Thoracic aorta (tissue), 2 donors: ENCODE measurements at regions not wholly inside any gene's neighbourhood (a gene's known extent, or its start where the extent isn't known, plus 50 kb on each side); places are given as distances from the start of the nearest gene placed in this dataset.

Experiments used
- ATAC-seq: fragments of 150-250 bp; one replicate; pipeline ENCODE4 v1.8.0; 2017; ENCODE audit warnings: low read depth; ENCODE audit not compliant: insufficient number of reproducible peaks, low FRiP score
- DNase-seq: peaks from one replicate; pipeline ENCODE4 v3.0.0-alpha.2; 2020; ENCODE audit warnings: low spot score
- H3K27ac ChIP-seq, 2 donors: fragments of 200-600 bp; sonication (generic); 1 replicate in 1 of 2; 2 replicates in 1 of 2; pipeline ENCODE4 v1.5.1; 2016; ENCODE audit warnings: mild to moderate bottlenecking in 2 of 2, moderate library complexity in 2 of 2
- H3K27me3 ChIP-seq: fragments of 200-600 bp; sonication (generic); replicated peaks from 2 replicates; pipeline ENCODE4 v1.6.0; 2016; ENCODE audit warnings: mild to moderate bottlenecking; ENCODE audit not compliant: insufficient read depth
- H3K36me3 ChIP-seq: fragments of 200-600 bp; sonication (generic); one replicate; pipeline ENCODE4 v1.5.1; 2016
- H3K4me1 ChIP-seq, 2 donors: fragments of 200-600 bp; sonication (generic); 1 replicate in 1 of 2; 2 replicates in 1 of 2; pipeline versions ENCODE4 v1.5.1 to v1.6.0; 2016; ENCODE audit warnings: low read depth in 2 of 2, mild to moderate bottlenecking in 1 of 2; ENCODE audit not compliant: control insufficient read depth in 1 of 2
- H3K4me3 ChIP-seq: fragments of 200-600 bp; sonication (generic); 2 replicates; pipeline ENCODE4 v1.5.1; 2016; ENCODE audit warnings: mild to moderate bottlenecking
- H3K9me3 ChIP-seq: fragments of 200-600 bp; sonication (generic); 2 replicates; pipeline ENCODE4 v1.5.1; 2016
- TF ChIP-seq, protein P1 (sequence below): fragments of 200-600 bp; sonication (generic); IDR thresholded peaks from one replicate; pipeline ENCODE4 v1.5.1; 2019; ENCODE audit warnings: antibody characterized with exemption

DNA sequence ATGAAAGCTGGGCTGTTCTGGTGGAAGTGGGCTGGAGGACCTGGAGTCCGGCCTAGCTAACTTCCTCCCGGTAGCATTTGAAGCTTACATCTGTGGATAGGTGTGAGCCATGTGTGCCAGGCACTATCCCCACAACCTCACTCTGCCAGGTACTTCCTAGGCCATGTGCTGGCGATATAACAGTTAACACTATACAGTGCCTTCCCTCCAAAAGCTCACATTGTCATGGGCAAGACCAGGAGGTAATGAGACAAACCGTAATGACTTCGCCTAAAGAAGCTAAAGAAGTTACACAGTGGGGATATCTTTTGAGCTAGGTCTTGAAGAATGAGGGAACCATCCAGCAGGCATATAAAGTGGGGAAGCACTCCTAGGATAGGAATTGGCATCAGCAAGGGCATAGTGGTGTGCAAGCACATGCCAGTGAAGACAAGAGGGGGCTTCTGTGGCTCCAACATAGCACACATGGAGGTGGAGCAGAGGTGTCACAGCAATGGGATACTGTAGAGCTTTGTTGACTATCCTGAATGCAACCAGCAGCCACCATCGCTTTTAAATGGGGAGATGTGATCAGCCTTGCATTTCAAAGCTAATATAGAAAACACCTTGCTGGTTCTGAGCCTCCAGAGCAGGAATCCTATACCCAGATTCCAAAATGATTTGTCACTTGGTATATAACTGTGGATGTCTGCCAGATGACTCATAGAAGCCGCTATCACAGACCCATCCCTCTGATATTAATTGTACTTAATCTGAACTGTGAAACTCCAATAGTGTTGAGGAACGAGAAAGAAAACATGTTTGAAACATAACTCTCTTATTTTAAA is 466.3 kb downstream of the LMO4 start:
- TF ChIP-seq, protein P1, sequence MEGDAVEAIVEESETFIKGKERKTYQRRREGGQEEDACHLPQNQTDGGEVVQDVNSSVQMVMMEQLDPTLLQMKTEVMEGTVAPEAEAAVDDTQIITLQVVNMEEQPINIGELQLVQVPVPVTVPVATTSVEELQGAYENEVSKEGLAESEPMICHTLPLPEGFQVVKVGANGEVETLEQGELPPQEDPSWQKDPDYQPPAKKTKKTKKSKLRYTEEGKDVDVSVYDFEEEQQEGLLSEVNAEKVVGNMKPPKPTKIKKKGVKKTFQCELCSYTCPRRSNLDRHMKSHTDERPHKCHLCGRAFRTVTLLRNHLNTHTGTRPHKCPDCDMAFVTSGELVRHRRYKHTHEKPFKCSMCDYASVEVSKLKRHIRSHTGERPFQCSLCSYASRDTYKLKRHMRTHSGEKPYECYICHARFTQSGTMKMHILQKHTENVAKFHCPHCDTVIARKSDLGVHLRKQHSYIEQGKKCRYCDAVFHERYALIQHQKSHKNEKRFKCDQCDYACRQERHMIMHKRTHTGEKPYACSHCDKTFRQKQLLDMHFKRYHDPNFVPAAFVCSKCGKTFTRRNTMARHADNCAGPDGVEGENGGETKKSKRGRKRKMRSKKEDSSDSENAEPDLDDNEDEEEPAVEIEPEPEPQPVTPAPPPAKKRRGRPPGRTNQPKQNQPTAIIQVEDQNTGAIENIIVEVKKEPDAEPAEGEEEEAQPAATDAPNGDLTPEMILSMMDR: no peak
- H3K27me3 ChIP-seq: no peaks in the 10 kb centered on the region
- ATAC-seq: no peak

DNA sequence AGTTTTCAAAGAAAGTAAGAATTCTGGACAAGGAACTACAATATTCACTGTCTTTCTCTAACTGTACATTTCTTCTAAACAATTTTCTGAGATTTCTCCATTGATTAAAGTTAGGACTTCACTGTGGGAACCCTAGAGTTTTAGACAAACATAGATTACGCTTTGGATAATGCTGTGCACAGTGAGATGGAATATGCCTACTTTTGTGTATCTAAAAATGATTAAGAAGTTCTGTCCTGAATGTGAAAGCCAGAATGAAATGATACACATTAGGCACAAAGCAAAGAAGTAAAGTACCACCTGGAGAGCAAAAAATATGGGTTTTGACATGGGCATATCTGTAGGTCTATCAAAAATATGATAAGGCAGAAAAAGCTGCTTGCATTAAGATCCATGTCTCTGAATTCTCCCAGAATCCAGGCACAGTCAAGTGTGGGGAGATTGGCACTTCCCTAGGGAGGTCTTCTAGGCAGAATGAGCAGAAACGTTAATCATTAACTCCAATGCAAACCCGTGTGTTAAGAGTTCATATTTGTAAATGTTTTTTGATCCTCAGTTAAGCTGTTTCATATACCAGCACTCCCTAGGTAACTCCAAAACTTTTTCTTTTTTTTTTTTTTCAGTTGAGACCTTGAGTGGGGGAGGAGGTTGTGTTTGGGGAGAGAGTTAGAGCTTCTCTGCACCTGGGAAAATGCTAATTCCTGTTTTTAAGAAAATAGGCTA is 467.1 kb downstream of the LMO4 start:
- Histone ChIP-seq H3K4me3 (no peak overlapping the region), H3K4me1 (no peaks in the 10 kb centered on the region), H3K27ac (no peak overlapping the region), H3K9me3 (no peaks in the 10 kb centered on the region), H3K36me3 (no peaks in the 10 kb centered on the region), H3K27me3 (no peaks in the 10 kb centered on the region)
- no peak for DNase-seq
- TF ChIP-seq, protein P1: no peak
- no peak for ATAC-seq

More for the DNA sequence above, 466.3 kb downstream of the LMO4 start:
- Histone ChIP-seq H3K9me3 (no peaks in the 10 kb centered on the region), H3K4me1 (no peaks in the 10 kb centered on the region), H3K27ac (no peak overlapping the region), H3K4me3 (no peak overlapping the region), H3K36me3 (no peaks in the 10 kb centered on the region)
- no peak for DNase-seq

DNA sequence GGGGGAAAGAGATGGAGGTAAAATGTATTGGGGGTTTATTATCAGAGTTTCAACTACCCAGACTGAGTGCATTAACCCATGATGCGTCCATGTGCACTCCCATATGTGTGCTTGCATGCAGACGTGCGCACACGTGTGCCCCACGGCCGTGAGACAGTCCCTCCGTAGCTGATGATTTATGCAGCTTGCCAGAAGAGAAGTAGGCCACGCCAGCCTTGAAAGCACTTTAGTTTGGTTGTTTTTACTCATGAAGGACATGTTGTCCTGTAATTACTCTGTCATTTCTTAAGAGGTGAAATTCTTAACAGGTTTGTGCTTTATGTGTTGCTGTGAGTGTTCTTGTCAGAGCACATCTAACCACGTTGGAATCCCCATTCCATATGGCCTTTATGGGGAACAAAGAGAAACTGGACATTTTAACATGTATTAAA is 467.8 kb downstream of the LMO4 start:
- TF ChIP-seq, protein P1: no peak
- Histone ChIP-seq H3K27ac (no peak overlapping the region), H3K9me3 (no peaks in the 10 kb centered on the region), H3K27me3 (no peaks in the 10 kb centered on the region), H3K36me3 (no peaks in the 10 kb centered on the region), H3K4me3 (no peak overlapping the region), H3K4me1 (no peaks in the 10 kb centered on the region)
- DNase-seq: no peak
- no peak for ATAC-seq

DNA sequence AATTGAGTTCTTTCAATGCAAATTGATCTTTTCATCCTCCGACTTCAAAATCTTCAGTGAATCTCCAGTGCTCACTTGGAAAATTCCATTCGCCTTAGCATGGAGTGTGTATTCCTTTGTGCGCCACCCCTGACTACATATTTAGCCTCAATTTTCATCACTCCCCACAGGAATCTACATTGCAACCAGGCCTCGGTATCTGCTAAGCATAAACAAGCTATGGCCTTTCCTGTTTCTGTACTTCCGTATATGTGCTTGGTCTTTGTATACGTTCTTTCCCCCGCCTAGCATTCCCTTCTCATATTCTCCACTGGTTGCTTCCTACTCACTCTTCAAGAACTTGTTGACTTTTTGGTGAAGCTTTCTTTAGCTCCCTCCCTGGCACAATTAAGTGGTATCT is 470.8 kb downstream of the LMO4 start:
- no peaks in the 10 kb centered on the region for H3K36me3 ChIP-seq
- TF ChIP-seq, protein P1: no peak
- no peaks in the 10 kb centered on the region for H3K9me3 ChIP-seq
- no peaks in the 10 kb centered on the region for H3K27me3 ChIP-seq
- H3K4me3 ChIP-seq: no peak overlapping the region
- DNase-seq (no peak), ATAC-seq (no peak)
- no peaks in the 10 kb centered on the region for H3K4me1 ChIP-seq
- H3K27ac ChIP-seq: no peak overlapping the region

DNA sequence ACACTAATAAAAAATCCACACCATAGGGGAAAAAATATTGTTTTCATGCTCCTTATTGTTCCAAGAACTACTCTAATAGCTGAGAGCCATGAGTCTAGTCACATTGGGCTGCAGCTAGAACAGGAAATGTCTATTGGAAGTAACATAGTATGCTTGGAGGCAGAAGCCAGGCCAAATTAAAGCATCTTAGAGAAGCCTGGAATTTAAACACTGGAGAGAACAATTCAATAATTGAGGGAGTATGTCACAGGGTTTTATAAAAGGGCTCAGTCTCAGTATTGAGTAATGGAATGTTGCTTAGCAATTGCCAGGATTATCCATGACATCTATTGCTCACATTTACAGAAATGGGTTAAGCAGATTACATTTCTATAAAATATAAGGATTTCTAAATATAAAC is 471.3 kb downstream of the LMO4 start:
- no peak overlapping the region for H3K4me3 ChIP-seq
- TF ChIP-seq, protein P1: no peak
- no peak for ATAC-seq
- no peaks in the 10 kb centered on the region for H3K9me3 ChIP-seq
- H3K27me3 ChIP-seq: no peaks in the 10 kb centered on the region
- H3K36me3 ChIP-seq: no peaks in the 10 kb centered on the region
- DNase-seq: no peak
- H3K27ac ChIP-seq: no peak overlapping the region
- H3K4me1 ChIP-seq: no peaks in the 10 kb centered on the region
